ENCODE measurements at regions not wholly inside any gene's neighbourhood (a gene's known extent, or its start where the extent isn't known, plus 50 kb on each side); places are given as distances from the start of the nearest gene placed in this dataset.

GRCh38 chr12:127559349-127560040 lies 707.5 kb upstream of the TMEM132C start:
- TF ChIP-seq RAD21 (conservative IDR thresholded peaks at IDR 0.05) (no peak), SMC3 (conservative IDR thresholded peaks at IDR 0.05; ENCODE audit: poor library complexity) (no peak), CTCF (IDR thresholded peaks at IDR 0.05; ENCODE audit: poor library complexity, severe bottlenecking) (peak; percentile 32), EP300 (conservative IDR thresholded peaks at IDR 0.05; ENCODE audit: poor library complexity, severe bottlenecking) (no peak)
